NCI-H146 treated with DMSO at 0.1 percent for 48 hours (cell line): ENCODE measurements at regions not wholly inside any gene's neighbourhood (a gene's known extent, or its start where the extent isn't known, plus 50 kb on each side); places are given as distances from the start of the nearest gene placed in this dataset.

Experiments used
- DNase-seq: peaks from one replicate; lab custom pipeline; 2025; ENCODE audit not compliant: unreplicated experiment; lab: John Stamatoyannopoulos, UW

DNA sequence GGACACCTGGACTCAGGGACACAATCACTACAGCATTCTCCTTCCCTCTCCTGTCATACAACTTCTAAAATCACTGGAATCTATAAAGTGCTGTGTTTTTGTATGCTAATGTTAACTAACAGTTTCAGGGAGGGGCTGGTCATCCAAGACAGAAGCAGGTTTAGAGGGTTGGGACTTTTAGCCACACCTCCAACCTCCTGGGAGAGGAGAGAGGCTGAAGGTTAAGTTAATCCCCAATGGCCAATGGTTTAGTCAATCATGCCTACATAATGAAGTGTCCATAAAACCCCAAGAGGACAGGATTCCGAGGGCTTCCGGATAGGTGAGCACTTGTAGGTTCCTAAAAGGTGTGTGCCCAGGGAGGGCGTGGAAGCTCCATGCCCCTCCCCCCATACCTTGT is 219.3 kb upstream of the CTNNB1 start:
- no peak for DNase-seq

DNA sequence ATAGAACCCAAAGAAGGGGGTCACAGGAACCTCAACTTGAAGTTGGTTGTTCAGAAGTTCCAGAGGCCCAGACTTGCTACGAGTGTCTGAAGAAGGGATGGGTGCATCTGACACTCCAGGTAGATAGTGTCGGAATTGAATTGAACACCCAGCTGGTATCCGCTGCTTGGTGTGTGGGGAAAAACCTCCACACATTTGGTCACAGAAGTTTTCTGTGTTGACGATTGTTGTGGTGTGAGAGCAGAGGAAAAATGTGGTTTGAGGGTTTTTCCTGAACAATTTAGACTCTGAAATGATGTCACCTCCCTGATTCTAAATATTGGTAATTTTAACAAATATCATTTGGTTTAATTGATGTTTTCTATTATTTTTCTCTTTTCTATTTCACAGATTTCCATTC is 218.8 kb upstream of the CTNNB1 start:
- DNase-seq: no peak

DNA sequence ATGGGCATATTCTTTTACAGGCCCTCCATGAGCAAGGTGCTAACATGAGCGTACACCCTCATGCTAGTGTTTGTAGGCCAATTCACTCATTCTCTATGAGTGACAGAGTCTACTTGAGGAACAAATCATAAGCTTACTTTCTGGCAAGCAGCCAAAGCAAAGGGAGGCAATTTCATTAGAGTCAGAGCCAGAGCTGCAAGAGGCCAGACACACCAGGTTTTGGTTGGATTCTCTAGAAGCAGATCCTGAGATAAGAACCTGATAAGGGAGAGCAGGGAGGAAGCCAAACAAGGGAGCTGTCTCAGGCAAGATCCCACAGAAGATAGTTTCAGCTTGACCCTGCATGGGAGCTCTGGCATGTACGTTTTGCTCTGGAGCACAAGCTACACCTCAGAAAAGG is 214.1 kb upstream of the CTNNB1 start:
- DNase-seq: no peak

- no peak for DNase-seq
Observed at GRCh38 chr3:40988468-40988867, 210.8 kb upstream of the CTNNB1 start.

DNA sequence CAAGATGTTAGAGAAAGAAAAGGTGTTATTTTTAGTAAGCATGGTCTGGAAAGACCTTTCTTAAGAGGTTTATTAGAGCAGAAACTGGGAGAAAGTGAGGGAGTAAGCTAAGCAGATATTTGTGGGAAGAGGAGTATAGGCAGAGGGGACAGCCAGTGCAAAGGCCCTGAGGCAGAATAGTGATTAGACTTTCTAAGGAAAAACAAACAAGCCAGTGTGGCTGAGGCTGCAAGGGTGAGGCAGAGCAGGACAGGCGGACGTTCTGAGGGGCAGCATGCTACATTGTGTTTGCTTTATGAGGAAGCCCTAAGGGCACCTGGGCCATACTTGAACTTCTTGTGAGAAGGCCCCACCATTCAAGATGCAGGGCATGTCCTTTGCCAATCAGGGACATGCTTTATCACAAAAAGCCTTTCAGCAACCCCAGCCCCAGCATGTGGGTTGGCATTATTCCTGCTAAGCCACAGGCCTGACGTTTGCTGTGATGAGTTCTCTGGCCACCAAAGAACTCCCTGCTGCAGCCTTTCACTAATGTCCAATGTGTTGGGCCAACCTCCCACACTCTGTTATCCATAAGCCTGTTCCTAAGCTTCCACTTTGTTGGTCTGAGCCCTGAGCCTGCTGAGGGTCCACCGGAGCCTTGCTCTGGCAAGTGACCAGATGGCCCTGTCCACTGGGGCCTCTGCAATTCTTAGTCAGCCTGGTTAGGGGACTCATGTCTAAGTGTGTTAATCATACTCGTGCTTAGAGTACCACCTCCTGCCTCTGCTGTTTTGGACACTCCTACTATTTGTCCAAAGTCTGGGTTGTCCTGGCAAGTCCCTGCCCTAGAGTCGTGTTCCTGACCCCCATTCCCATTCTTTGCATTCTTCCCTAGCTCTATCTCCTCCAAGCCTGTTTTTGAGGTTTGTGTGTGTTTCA is 209.9 kb upstream of the CTNNB1 start:
- DNase-seq: no peak

DNA sequence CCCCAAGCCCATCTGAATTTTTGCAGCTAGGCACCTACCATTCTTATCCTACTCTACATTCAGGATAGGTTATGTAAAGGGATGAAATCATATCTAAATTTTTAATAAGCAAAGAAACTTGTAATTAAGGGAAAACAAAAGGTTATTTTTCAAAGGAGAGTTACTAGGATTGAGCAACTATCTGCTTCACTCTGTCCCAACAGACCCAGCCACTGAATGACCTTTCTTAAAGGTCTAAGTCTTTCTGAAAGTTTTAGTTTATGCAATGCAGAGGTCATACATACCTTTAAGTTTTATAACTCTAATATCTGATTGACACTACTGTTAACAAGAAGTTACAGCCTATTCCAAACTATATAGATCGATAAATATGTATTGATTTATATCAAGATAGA is 209.2 kb upstream of the CTNNB1 start:
- DNase-seq: no peak

DNA sequence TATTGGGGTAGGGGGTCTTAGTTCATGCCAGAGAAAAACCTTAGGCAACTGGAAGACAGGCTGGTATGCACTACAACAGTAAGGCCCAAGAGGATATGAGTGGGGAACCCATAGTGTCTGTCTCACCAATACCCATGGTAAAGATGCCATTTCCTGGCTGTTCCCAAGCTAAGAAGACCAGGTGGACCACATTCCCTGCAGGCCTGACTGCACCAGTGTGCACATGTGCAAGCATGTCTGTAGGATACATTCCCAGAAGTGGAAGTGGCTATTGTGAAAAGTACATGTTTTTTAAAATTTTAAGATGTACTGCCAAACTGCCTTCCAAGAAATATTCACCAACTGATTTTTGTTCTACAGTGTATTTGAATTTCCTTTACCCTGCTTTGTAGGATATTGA is 207.3 kb upstream of the CTNNB1 start:
- no peak for DNase-seq

- DNase-seq: no peak
Observed at GRCh38 chr3:40994611-40995010, 204.7 kb upstream of the CTNNB1 start.

- DNase-seq: no peak
Observed at GRCh38 chr3:40995271-40995670, 204.0 kb upstream of the CTNNB1 start.

- no peak for DNase-seq
Observed at GRCh38 chr3:40996382-40996781, 202.9 kb upstream of the CTNNB1 start.

GRCh38 chr3:40996827-40997710 is 202.2 kb upstream of the CTNNB1 start:
- no peak for DNase-seq

DNA sequence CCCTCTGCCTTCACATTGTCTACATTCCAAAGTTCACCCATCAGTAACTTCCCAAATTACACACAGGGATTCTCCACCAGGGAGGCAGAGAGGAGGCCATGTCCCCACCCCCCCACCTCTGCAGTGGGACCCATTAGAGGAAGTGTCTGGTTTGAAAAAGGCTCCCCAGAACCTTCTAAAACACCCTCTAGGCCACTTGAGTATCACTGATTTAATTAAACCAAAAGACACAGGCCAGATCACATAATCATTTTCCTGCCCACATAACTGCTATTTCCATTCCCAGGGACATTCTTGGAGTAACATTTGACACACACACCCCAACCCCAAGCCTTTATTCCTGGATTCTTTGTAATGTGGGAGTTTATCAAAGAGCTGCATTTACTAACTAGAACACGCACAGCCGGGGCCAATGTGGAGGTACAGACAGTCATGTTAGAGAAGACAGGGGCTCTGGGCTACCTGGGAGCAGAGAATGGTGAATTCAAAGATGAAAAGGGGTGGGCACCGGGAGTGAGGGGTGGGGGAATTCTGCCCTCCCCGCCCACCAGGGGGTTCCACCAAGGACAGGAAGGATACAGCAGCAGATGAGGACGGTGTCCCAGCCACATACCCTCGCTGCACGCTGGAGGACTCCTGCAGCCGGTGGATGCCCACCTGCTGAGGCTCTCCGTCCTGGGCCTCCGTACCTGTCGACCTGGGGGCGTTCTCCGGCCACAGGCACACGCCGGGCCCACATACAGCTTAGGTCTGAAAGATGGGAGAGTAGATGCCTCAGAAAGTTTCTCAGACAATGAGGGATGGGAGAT is 201.4 kb upstream of the CTNNB1 start:
- DNase-seq: no peak

- DNase-seq: no peak
Observed at GRCh38 chr3:40999682-41000081, 199.6 kb upstream of the CTNNB1 start.

- no peak for DNase-seq
Observed at GRCh38 chr3:41000471-41000870, 198.8 kb upstream of the CTNNB1 start.

- DNase-seq: no peak
Observed at GRCh38 chr3:41001556-41001955, 197.7 kb upstream of the CTNNB1 start.

DNA sequence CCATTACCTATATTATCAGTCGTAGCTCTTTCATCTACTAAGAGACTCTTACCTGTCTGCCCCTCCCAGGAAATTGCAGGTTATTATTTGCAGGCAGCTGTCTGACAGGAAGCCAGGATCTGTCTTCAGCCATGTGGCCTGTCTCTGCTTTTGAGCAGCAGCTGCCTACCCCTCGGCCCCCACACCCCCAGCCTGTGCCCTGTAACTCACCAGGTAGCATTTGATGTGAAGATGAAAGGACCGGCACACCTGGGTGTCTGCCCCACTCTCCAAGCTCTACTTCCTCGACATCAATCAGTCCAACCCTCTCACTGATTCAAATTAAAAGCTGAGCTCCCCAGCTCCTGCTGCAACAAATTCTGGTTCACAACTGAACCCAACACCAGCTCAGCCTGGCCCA is 197.2 kb upstream of the CTNNB1 start:
- DNase-seq: no peak

DNA sequence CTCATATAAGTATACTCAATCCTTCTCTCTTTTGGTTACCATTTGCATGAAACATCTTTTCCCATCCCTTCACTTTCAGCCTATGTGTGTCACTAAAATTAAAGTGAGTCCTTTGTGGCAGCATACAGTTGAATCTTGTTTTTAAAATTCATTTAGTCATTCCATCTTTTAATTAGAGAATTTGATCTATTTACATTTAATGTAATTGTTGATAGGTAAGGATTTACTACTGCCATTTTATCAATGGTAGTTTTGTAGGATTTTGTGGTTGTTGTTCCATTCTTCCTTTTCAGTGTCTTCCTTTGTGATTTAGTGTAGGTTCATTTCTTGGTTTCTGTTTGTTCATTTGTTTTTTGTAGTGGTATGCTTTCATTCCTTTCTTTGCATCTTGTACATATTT is 191.9 kb upstream of the CTNNB1 start:
- DNase-seq: no peak

DNA sequence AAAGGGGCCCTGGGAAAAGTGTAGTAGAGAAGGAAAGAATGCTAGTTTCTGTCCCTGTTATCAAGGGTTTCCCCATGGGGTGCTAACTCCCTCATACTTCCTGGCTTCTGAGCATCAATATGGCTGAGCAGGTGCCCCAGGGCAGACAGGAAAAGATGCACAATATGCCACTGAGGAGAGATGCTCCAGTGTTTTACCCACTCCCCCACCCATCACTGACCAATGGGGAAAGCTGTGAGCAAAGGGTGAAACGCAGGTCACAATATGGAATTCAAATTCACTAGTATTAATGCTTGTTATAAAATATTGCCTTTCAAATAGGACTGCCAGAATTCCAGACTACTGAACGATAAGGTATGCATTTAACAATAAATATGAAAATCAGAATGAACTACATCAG is 187.5 kb upstream of the CTNNB1 start:
- DNase-seq: no peak

DNA sequence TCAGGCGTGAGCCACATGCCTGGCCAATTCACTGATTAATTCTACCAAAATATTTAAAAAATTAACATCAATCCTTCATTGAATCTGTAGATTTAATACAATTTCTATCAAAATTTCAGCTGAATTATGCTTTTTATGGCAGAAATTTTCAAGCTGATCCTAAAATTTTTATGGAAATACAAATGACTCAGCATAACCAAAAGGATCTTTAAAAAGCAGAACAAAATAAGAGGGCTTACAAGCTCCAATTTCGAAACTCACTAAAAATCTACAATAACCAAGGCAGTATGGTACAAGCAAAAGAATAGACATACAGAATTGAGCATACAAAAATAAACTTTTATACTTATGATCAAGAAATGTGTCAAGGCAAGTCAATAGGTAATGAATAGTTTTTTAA is 180.4 kb upstream of the CTNNB1 start:
- no peak for DNase-seq

DNA sequence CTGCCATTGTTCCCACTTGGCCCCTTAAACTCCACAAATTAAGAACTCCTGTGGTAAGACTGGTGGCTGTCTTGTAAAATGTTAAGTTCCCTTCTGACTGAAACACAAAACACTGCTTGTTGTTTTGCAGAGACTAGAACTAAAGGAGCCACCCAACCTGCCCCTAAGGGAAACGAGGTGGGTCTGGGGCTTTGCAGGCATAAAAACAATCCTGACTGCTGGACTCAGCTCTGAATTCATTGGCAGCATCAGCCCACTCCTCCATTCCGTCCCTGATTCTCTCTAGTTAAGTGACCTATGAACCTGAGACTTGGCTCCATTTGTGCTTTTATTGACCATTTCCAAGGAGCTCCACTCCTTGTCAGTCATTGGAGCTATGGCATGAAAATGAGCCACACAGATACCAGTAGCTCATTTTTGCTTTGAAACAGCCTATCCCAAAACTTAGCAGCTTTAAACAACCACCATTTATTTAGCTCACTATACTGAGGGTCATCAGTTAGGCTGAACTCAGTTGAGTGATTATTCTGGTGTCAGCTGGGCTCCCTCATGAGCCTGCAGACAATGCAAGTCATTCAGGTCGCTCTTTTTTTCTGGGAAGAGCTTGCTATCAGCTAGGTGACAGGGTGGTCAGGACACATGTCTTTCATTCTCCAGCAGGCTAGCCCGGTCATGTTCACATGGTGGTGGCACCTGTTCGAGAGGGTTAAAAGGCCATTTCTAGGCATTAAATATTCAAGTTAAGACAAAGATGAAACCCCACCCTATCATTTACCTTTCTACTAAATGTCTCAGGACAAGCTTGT is 175.1 kb upstream of the CTNNB1 start:
- DNase-seq: no peak
